WTC11 (cell line): ENCODE measurements at regions not wholly inside any gene's neighbourhood (a gene's known extent, or its start where the extent isn't known, plus 50 kb on each side); places are given as distances from the start of the nearest gene placed in this dataset.

ENCODE experiments used
- ATAC-seq: fragments of 200-7000 bp; cut with Tn5 transposase; 2 replicates; pipeline ENCODE4 v1.10.0; 2021; ENCODE audit warnings: mild to moderate bottlenecking, moderate library complexity
- CTCF ChIA-PET: fragments of 300-600 bp; sonication (Branson Sonifier 250); formaldehyde crosslinking; loops from one replicate; lab custom pipeline; 2021; ENCODE audit warnings: antibody characterized with exemption; lab: Charles Lee
- POLR2A ChIA-PET: fragments of 350-600 bp; sonication (Branson Sonifier 250); formaldehyde crosslinking; loops from one replicate; lab custom pipeline; 2021; ENCODE audit warnings: antibody characterized with exemption; lab: Charles Lee
- DNase-seq: peaks from one replicate; pipeline ENCODE4 v3.0.0; 2021; ENCODE audit warnings: low spot score
- H3K27ac Mint-ChIP-seq: 2 replicates; pipeline ENCODE4 v1.8.0; 2021; ENCODE audit warnings: mixed read lengths
- H3K27me3 Mint-ChIP-seq: 2 replicates; pipeline ENCODE4 v1.8.0; 2021; ENCODE audit warnings: low read depth, mild to moderate bottlenecking, moderate library complexity, mixed read lengths
- H3K36me3 Mint-ChIP-seq: 2 replicates; pipeline ENCODE4 v1.8.0; 2021; ENCODE audit warnings: mixed read lengths
- H3K4me1 Mint-ChIP-seq: 2 replicates; pipeline ENCODE4 v1.8.0; 2022; ENCODE audit warnings: mixed read lengths
- H3K4me3 Mint-ChIP-seq: 2 replicates; pipeline ENCODE4 v1.8.0; 2021; ENCODE audit warnings: mild to moderate bottlenecking, moderate library complexity, mixed read lengths
- H3K9me3 Mint-ChIP-seq: 2 replicates; pipeline ENCODE4 v1.8.0; 2021; ENCODE audit warnings: mixed read lengths
- AFF4 ChIP-seq: sonication (generic); formaldehyde crosslinking; IDR thresholded peaks from 2 replicates; pipeline ENCODE4 v1.8.1; 2023; ENCODE audit warnings: mild to moderate bottlenecking, missing genetic modification reagents, borderline replicate concordance
- CBFB ChIP-seq: sonication (generic); formaldehyde crosslinking; IDR thresholded peaks from 2 replicates; pipeline ENCODE4 v1.8.1; 2022; ENCODE audit warnings: mild to moderate bottlenecking, low read depth, missing genetic modification reagents
- CDX4 ChIP-seq: fragments of 250-450 bp; sonication (Bioruptor Pico); IDR thresholded peaks from 2 replicates; pipeline ENCODE4 v1.9.0; 2021; ENCODE audit warnings: moderate library complexity, mild to moderate bottlenecking, inconsistent platforms, borderline replicate concordance
- CREM ChIP-seq: sonication (generic); formaldehyde crosslinking; IDR thresholded peaks from 2 replicates; pipeline ENCODE4 v1.8.1; 2022; ENCODE audit warnings: mild to moderate bottlenecking, missing genetic modification reagents, moderate library complexity
- CTCF ChIP-seq: fragments of 200-600 bp; IDR thresholded peaks from 2 replicates; pipeline ENCODE4 v1.8.0; 2022; ENCODE audit warnings: antibody characterized with exemption
- EMX1 ChIP-seq: fragments of 250-450 bp; sonication (Bioruptor Pico); IDR thresholded peaks from 2 replicates; pipeline ENCODE4 v1.8.0; 2021; ENCODE audit warnings: mild to moderate bottlenecking
- GABPB1 ChIP-seq: sonication (generic); formaldehyde crosslinking; IDR thresholded peaks from 2 replicates; pipeline ENCODE4 v1.8.1; 2023; ENCODE audit warnings: mild to moderate bottlenecking, missing genetic modification reagents
- JUN ChIP-seq: sonication (generic); formaldehyde crosslinking; IDR thresholded peaks from 2 replicates; pipeline ENCODE4 v1.8.0; 2023; ENCODE audit warnings: mild to moderate bottlenecking, missing genetic modification reagents
- KAT7 ChIP-seq: sonication (generic); formaldehyde crosslinking; IDR thresholded peaks from 2 replicates; pipeline ENCODE4 v1.8.1; 2023; ENCODE audit warnings: missing genetic modification reagents, mild to moderate bottlenecking, borderline replicate concordance
- MAX ChIP-seq: sonication (generic); formaldehyde crosslinking; IDR thresholded peaks from 2 replicates; pipeline ENCODE4 v1.8.0; 2022; ENCODE audit warnings: mild to moderate bottlenecking, missing genetic modification reagents
- MXD4 ChIP-seq: fragments of 250-450 bp; sonication (Bioruptor Pico); IDR thresholded peaks from 2 replicates; pipeline ENCODE4 v1.8.0; 2021; ENCODE audit warnings: mild to moderate bottlenecking, moderate library complexity, borderline replicate concordance
- NFE2L1 ChIP-seq: sonication (generic); formaldehyde crosslinking; IDR thresholded peaks from 2 replicates; pipeline ENCODE4 v1.8.1; 2023; ENCODE audit warnings: missing genetic modification reagents
- NR3C1 ChIP-seq: sonication (generic); formaldehyde crosslinking; conservative IDR thresholded peaks from 2 replicates; pipeline ENCODE4 v1.8.1; 2023; ENCODE audit warnings: low read depth, mild to moderate bottlenecking, missing genetic modification reagents
- PRDM15 ChIP-seq: sonication (generic); formaldehyde crosslinking; IDR thresholded peaks from 2 replicates; pipeline ENCODE4 v1.8.0; 2022; ENCODE audit warnings: missing genetic modification reagents
- RELA ChIP-seq: sonication (generic); formaldehyde crosslinking; IDR thresholded peaks from 2 replicates; pipeline ENCODE4 v1.8.1; 2022; ENCODE audit warnings: missing genetic modification reagents, mild to moderate bottlenecking, borderline replicate concordance
- SMAD4 ChIP-seq: sonication (generic); formaldehyde crosslinking; IDR thresholded peaks from 2 replicates; pipeline ENCODE4 v1.8.0; 2022; ENCODE audit warnings: mild to moderate bottlenecking, missing genetic modification reagents
- SOX15 ChIP-seq: fragments of 250-450 bp; sonication (Bioruptor Pico); IDR thresholded peaks from 2 replicates; pipeline ENCODE4 v1.9.0; 2021; ENCODE audit warnings: mild to moderate bottlenecking
- ZBTB43 ChIP-seq: sonication (generic); formaldehyde crosslinking; IDR thresholded peaks from 2 replicates; pipeline ENCODE4 v1.8.1; 2023; ENCODE audit warnings: mild to moderate bottlenecking, missing genetic modification reagents
- ZNF138 ChIP-seq: sonication (generic); formaldehyde crosslinking; conservative IDR thresholded peaks from 2 replicates; pipeline ENCODE4 v1.8.1; 2022; ENCODE audit warnings: mild to moderate bottlenecking, moderate library complexity, missing genetic modification reagents
- ZNF396 ChIP-seq: fragments of 250-450 bp; sonication (Bioruptor Pico); IDR thresholded peaks from 2 replicates; pipeline ENCODE4 v1.8.0; 2021; ENCODE audit warnings: mild to moderate bottlenecking, moderate library complexity, borderline replicate concordance
- ZNF423 ChIP-seq: fragments of 250-450 bp; sonication (Bioruptor Pico); IDR thresholded peaks from 2 replicates; pipeline ENCODE4 v2.1.2; 2022; ENCODE audit warnings: mild to moderate bottlenecking, moderate library complexity

- ChIA-PET CTCF (no interaction called here), POLR2A (no interaction called here)
- no peak for ATAC-seq
- H3K27me3 Mint-ChIP-seq: no peaks in the 10 kb centered on the region; the same call in 1 of the 2 replicates
- no peak for DNase-seq
- no peak overlapping the region for H3K4me3 Mint-ChIP-seq
- peaks cover 31% of the 10 kb centered on the region for H3K4me1 Mint-ChIP-seq
- H3K27ac Mint-ChIP-seq: no peak overlapping the region
- peaks cover 18% of the 10 kb centered on the region for H3K9me3 Mint-ChIP-seq
- H3K36me3 Mint-ChIP-seq: 0 out of 2 replicates have a peak, but pooled peaks cover 2% of the 10 kb centered on the region
- TF ChIP-seq JUN: no peak
- TF ChIP-seq SMAD4 (CRISPR knock-in tag): no peak
- TF ChIP-seq ZBTB43 (CRISPR knock-in tag): no peak
- no peak for TF ChIP-seq CREM
- no peak for TF ChIP-seq ZNF138 (CRISPR knock-in tag)
- no peak for TF ChIP-seq MAX (CRISPR knock-in tag)
- no peak for TF ChIP-seq ZNF396
- no peak for TF ChIP-seq NFE2L1 (CRISPR knock-in tag)
- TF ChIP-seq KAT7 (CRISPR knock-in tag): no peak
- no peak for TF ChIP-seq CTCF
- TF ChIP-seq ZNF423: no peak
- no peak for TF ChIP-seq NR3C1 (CRISPR knock-in tag)
- TF ChIP-seq, all 79 proteins: peak for 0
Measured at GRCh38 chr1:224795591-224795990, 133.9 kb upstream of the DNAH14 start.

- CTCF ChIA-PET: no interaction called here
- peaks cover 2% of the 10 kb centered on the region for H3K27me3 Mint-ChIP-seq
- no peak overlapping the region for H3K4me3 Mint-ChIP-seq
- ATAC-seq: no peak
- POLR2A ChIA-PET: no interaction called here
- 0 out of 2 replicates have a peak, but pooled peaks cover 8% of the 10 kb centered on the region for H3K36me3 Mint-ChIP-seq
- peaks cover 32% of the 10 kb centered on the region for H3K4me1 Mint-ChIP-seq
- peaks cover 22% of the 10 kb centered on the region for H3K9me3 Mint-ChIP-seq
- no peak for DNase-seq
- no peak overlapping the region for H3K27ac Mint-ChIP-seq
- TF ChIP-seq GABPB1 (CRISPR knock-in tag): no peak
- no peak for TF ChIP-seq EMX1
- no peak for TF ChIP-seq RELA (CRISPR knock-in tag)
- no peak for TF ChIP-seq CTCF
- no peak for TF ChIP-seq SOX15
- no peak for TF ChIP-seq AFF4 (CRISPR knock-in tag)
- no peak for TF ChIP-seq CBFB (CRISPR knock-in tag)
- TF ChIP-seq MXD4 (CRISPR knock-in tag): no peak
- TF ChIP-seq NR3C1 (CRISPR knock-in tag): no peak
- TF ChIP-seq CDX4 (CRISPR knock-in tag): no peak
- TF ChIP-seq PRDM15 (CRISPR knock-in tag): no peak
- no peak for TF ChIP-seq ZNF423
Measured at GRCh38 chr1:224799083-224799482, 130.4 kb upstream of the DNAH14 start.
